ENCODE measurements at regions not wholly inside any gene's neighbourhood (a gene's known extent, or its start where the extent isn't known, plus 50 kb on each side); places are given as distances from the start of the nearest gene placed in this dataset.

DNA sequence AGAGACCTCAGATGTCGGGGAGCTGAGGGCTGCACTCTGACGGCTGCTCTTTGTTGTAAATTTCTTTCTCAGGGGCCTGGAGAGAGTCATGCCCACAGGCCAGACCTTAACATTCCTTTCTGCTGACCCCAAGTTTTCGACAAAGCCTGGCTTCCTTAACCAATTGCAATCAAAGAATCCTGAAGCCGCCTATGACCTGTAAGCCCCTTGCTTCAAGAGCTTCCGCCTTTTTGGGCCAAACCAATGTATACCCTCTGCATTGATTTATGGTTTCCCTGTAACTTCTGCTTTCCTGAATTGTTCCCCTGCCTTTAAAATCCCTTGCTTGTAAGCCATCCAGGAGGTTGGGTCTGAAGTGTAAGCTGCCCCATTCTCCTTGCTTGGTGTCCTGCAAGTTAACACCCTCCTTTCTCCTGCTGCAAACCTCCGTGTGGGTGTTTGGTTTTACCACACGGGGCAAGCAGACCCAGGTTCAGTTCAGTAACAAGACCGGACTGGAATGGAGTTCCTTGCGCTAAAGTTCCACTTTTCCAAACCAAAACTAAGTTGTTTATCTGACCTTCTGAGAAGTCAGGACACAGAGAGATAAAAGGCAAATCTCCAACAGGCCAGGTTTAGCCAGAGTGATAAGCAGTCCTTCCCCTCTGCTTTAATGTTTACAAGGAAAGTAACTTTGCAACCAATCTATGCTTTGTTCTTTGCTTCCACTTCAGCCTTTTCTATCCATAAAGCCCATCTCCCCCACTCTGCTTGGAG lies 141.6 kb downstream of the KCNJ12 start:
- BruUV-seq (replicated peaks): no TSS peak
- CTCF ChIA-PET: no interaction called here
- Mint-ChIP-seq H3K36me3 (ENCODE audit: insufficient read depth, unreplicated experiment) (no peaks in the 10 kb centered on the region), H3K9me3 (ENCODE audit: low read depth, unreplicated experiment) (no peaks in the 10 kb centered on the region), H3K27ac (ENCODE audit: unreplicated experiment) (no peak overlapping the region), H3K27me3 (ENCODE audit: unreplicated experiment) (peaks cover 83% of the 10 kb centered on the region), H3K4me1 (ENCODE audit: low read depth, unreplicated experiment) (no peaks in the 10 kb centered on the region), H3K4me3 (ENCODE audit: low read depth, unreplicated experiment) (no peak overlapping the region)
- TF ChIP-seq, protein P1, sequence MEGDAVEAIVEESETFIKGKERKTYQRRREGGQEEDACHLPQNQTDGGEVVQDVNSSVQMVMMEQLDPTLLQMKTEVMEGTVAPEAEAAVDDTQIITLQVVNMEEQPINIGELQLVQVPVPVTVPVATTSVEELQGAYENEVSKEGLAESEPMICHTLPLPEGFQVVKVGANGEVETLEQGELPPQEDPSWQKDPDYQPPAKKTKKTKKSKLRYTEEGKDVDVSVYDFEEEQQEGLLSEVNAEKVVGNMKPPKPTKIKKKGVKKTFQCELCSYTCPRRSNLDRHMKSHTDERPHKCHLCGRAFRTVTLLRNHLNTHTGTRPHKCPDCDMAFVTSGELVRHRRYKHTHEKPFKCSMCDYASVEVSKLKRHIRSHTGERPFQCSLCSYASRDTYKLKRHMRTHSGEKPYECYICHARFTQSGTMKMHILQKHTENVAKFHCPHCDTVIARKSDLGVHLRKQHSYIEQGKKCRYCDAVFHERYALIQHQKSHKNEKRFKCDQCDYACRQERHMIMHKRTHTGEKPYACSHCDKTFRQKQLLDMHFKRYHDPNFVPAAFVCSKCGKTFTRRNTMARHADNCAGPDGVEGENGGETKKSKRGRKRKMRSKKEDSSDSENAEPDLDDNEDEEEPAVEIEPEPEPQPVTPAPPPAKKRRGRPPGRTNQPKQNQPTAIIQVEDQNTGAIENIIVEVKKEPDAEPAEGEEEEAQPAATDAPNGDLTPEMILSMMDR (IDR thresholded peaks at IDR 0.05; ENCODE audit: unreplicated experiment): no peak
- intact Hi-C loops (cut with micrococcal nuclease; ENCODE audit: unreplicated experiment): loop anchor here (10.0 kb wide), 3 partner anchors 63 to 393 kb away; partner anchors contain the start of genes DHRS7B and MAP2K3
- no peak for DNase-seq

DNA sequence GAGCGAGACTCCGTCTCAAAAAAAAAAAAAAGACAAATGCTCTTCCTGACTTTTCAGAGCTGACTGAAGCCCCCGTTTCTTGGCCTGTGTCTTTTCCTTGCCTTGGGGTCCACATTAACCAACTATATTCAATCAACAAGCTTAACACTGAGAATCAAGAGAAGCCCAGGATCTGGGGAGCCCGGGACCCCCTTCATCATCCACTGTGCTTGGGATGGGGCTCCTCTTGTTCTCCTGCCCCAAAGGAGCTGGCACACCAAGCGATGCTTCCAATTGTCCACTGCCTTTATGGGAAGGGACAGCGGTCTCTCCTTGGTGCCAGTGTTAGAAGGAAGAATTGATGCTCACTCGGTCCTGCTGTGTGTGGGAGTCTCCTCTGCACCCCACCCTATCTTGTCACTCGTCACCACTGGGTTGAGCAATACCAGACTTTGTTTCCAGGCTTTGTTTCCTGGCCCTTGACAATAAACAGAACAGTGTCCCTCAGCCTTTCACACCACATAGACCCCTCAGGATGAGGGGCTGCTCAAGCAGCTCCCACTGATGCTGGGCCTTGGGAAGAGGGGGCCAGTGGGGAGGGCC lies 146.7 kb downstream of the KCNJ12 start:
- H3K27ac Mint-ChIP-seq (ENCODE audit: unreplicated experiment): no peak overlapping the region
- no peaks in the 10 kb centered on the region for H3K4me1 Mint-ChIP-seq (ENCODE audit: low read depth, unreplicated experiment)
- CTCF ChIA-PET: no interaction called here
- H3K9me3 Mint-ChIP-seq (ENCODE audit: low read depth, unreplicated experiment): no peaks in the 10 kb centered on the region
- TF ChIP-seq, protein P1 (IDR thresholded peaks at IDR 0.05; ENCODE audit: unreplicated experiment): no peak
- H3K36me3 Mint-ChIP-seq (ENCODE audit: insufficient read depth, unreplicated experiment): no peaks in the 10 kb centered on the region
- DNase-seq: no peak
- BruUV-seq (replicated peaks): no TSS peak
- intact Hi-C loops (cut with micrococcal nuclease; ENCODE audit: unreplicated experiment): no loop called here
- H3K4me3 Mint-ChIP-seq (ENCODE audit: low read depth, unreplicated experiment): no peak overlapping the region
- peaks cover 42% of the 10 kb centered on the region for H3K27me3 Mint-ChIP-seq (ENCODE audit: unreplicated experiment)

- H3K9me3 Mint-ChIP-seq (ENCODE audit: low read depth, unreplicated experiment): no peaks in the 10 kb centered on the region
- no peak overlapping the region for H3K27ac Mint-ChIP-seq (ENCODE audit: unreplicated experiment)
- no TSS peak for BruUV-seq (replicated peaks)
- CTCF ChIA-PET: no interaction called here
- intact Hi-C loops (cut with micrococcal nuclease; ENCODE audit: unreplicated experiment): no loop called here
- no peak overlapping the region for H3K4me3 Mint-ChIP-seq (ENCODE audit: low read depth, unreplicated experiment)
- no peak for DNase-seq
- no peaks in the 10 kb centered on the region for H3K4me1 Mint-ChIP-seq (ENCODE audit: low read depth, unreplicated experiment)
- TF ChIP-seq, protein P1 (IDR thresholded peaks at IDR 0.05; ENCODE audit: unreplicated experiment): no peak
- peaks cover 34% of the 10 kb centered on the region for H3K27me3 Mint-ChIP-seq (ENCODE audit: unreplicated experiment)
- no peaks in the 10 kb centered on the region for H3K36me3 Mint-ChIP-seq (ENCODE audit: insufficient read depth, unreplicated experiment)
These were observed 147.5 kb downstream of the KCNJ12 start for GRCh38 chr17:21523497-21524210.

DNA sequence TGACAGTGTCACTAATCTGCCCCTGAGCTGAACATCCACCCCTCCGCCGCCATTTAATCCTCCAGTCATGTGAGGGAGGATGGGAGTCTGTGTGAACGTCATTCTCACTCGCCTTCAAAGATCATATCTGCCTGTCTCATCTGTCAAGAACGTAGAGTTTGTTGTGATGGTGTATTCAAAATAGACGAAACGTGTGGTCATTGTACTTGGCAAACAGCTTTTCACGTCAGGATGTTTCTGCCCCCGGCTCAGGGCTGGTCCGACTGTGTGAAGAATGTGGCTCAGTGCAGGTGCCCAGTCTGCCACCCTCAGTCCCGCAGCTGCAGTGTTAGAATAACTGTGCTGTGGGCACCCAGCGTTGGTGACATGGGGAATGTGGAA lies 148.0 kb downstream of the KCNJ12 start:
- no peak overlapping the region for H3K27ac Mint-ChIP-seq (ENCODE audit: unreplicated experiment)
- TF ChIP-seq, protein P1 (IDR thresholded peaks at IDR 0.05; ENCODE audit: unreplicated experiment): no peak
- H3K4me3 Mint-ChIP-seq (ENCODE audit: low read depth, unreplicated experiment): no peak overlapping the region
- no peak for DNase-seq
- no peaks in the 10 kb centered on the region for H3K9me3 Mint-ChIP-seq (ENCODE audit: low read depth, unreplicated experiment)
- no peaks in the 10 kb centered on the region for H3K36me3 Mint-ChIP-seq (ENCODE audit: insufficient read depth, unreplicated experiment)
- intact Hi-C loops (cut with micrococcal nuclease; ENCODE audit: unreplicated experiment): no loop called here
- H3K4me1 Mint-ChIP-seq (ENCODE audit: low read depth, unreplicated experiment): no peaks in the 10 kb centered on the region
- BruUV-seq (replicated peaks): no TSS peak
- H3K27me3 Mint-ChIP-seq (ENCODE audit: unreplicated experiment): peaks cover 28% of the 10 kb centered on the region
- CTCF ChIA-PET: interaction anchor here (0.7 kb wide), 1 partner anchor 498 kb away, joined by 3 read pairs; no protein-coding TSS in a partner anchor
